ENCODE measurements at regions not wholly inside any gene's neighbourhood (a gene's known extent, or its start where the extent isn't known, plus 50 kb on each side); places are given as distances from the start of the nearest gene placed in this dataset.
A peak's percentile ranks its signal among the peaks of the same experiment; 100 is the strongest.
"Not testable (repeated sequence)": the region's sequence is repeated elsewhere in the genome, so short reads cannot be mapped to it uniquely, and the experiment has no call there.

GRCh38 chr10:114716811-114717404 is 58.8 kb upstream of the ABLIM1 start:
- no peak for DNase-seq (ENCODE audit: low read depth, low spot score)

DNA sequence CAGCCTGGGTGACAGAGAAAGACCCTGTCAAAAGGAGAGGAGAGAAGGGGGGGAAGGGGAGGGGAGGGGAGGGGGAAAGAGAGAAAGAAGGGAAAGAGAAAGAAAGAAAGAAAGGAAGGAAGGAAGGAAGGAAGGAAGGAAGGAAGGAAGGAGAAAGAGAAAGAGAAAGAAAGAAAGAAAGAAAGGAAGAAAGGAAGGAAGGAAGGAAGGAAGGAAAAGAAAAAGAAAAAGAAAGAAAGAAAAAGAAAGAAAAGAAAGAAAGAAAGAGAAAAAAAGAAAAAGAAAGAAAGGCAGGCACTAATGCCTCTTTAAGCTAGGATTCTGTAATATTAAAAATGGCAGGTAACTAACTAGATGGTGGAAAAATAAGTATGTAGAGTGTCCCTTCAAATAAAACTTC is 59.8 kb upstream of the ABLIM1 start:
- H3K36me3 ChIP-seq (ENCODE audit: insufficient read depth, low read length); H3K27ac ChIP-seq; H3K4me3 ChIP-seq; DNase-seq (ENCODE audit: low read depth, low spot score); H3K9ac ChIP-seq (ENCODE audit: insufficient read length); H3K9me3 ChIP-seq (ENCODE audit: low read depth, low read length): not testable (repeated sequence)

More at GRCh38 chr10:114716811-114717404, 58.8 kb upstream of the ABLIM1 start:
- Histone ChIP-seq H3K27ac (no peak overlapping the region), H3K4me3 (no peak overlapping the region), H3K9ac (ENCODE audit: insufficient read length) (no peak overlapping the region), H3K36me3 (ENCODE audit: insufficient read depth, low read length) (no peaks in the 10 kb centered on the region), H3K9me3 (ENCODE audit: low read depth, low read length) (no peaks in the 10 kb centered on the region)
- TF ChIP-seq EZH2 (IDR thresholded peaks at IDR 0.05) (no peak), POLR2AphosphoS5 (IDR thresholded peaks at IDR 0.05; ENCODE audit: borderline replicate concordance, low read depth, low read length) (no peak), FOXP2 (optimal IDR thresholded peaks at IDR 0.05; ENCODE audit: control extremely low read depth, extremely low read length, insufficient read depth) (no peak)

- H3K9ac ChIP-seq (ENCODE audit: insufficient read length), result no peak overlapping the region
- no peak for TF ChIP-seq FOXP2 (optimal IDR thresholded peaks at IDR 0.05; ENCODE audit: control extremely low read depth, extremely low read length, insufficient read depth)
- no peak for TF ChIP-seq EZH2 (IDR thresholded peaks at IDR 0.05)
- no peak for TF ChIP-seq POLR2AphosphoS5 (IDR thresholded peaks at IDR 0.05; ENCODE audit: borderline replicate concordance, low read depth, low read length)
- H3K36me3 ChIP-seq (ENCODE audit: insufficient read depth, low read length), result no peaks in the 10 kb centered on the region
- H3K4me3 ChIP-seq, result no peak overlapping the region
- peak overlapping the region; percentile 42; the same call in 1 of the 2 replicates for H3K27ac ChIP-seq
- no peaks in the 10 kb centered on the region for H3K9me3 ChIP-seq (ENCODE audit: low read depth, low read length)
- no peak for DNase-seq (ENCODE audit: low read depth, low spot score)
Observed at GRCh38 chr10:114718374-114718773, 60.3 kb upstream of the ABLIM1 start.

DNA sequence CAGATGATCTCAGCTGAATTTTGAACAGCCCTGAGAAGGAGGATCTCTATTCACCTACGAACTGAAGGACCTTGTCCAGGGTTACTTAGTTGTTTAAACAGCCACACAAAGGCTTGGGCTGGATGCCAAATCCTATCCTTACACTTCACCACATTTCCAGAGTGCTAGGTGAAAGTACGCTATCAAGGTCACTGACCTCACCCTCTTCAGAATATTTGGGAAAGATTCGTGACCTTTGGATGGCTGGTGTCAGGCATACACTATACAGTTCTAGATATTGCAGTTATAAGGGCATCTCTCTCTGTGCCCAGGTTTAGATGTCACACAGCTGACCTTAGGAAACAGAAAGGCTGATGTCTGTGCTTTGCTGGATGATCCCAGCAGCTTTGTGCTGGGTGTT is 61.2 kb upstream of the ABLIM1 start:
- no peak overlapping the region for H3K9ac ChIP-seq (ENCODE audit: insufficient read length)
- no peak for DNase-seq (ENCODE audit: low read depth, low spot score)
- no peaks in the 10 kb centered on the region for H3K36me3 ChIP-seq (ENCODE audit: insufficient read depth, low read length)
- no peaks in the 10 kb centered on the region for H3K9me3 ChIP-seq (ENCODE audit: low read depth, low read length)
- TF ChIP-seq POLR2AphosphoS5 (IDR thresholded peaks at IDR 0.05; ENCODE audit: borderline replicate concordance, low read depth, low read length) (no peak), EZH2 (IDR thresholded peaks at IDR 0.05) (no peak), FOXP2 (optimal IDR thresholded peaks at IDR 0.05; ENCODE audit: control extremely low read depth, extremely low read length, insufficient read depth) (no peak)
- no peak overlapping the region for H3K27ac ChIP-seq
- H3K4me3 ChIP-seq, result no peak overlapping the region

GRCh38 chr10:114720023-114720422 is 61.9 kb upstream of the ABLIM1 start:
- not testable (repeated sequence) for H3K9ac ChIP-seq (ENCODE audit: insufficient read length); DNase-seq (ENCODE audit: low read depth, low spot score); H3K9me3 ChIP-seq (ENCODE audit: low read depth, low read length); H3K4me3 ChIP-seq; H3K36me3 ChIP-seq (ENCODE audit: insufficient read depth, low read length); H3K27ac ChIP-seq

- TF ChIP-seq POLR2AphosphoS5 (IDR thresholded peaks at IDR 0.05; ENCODE audit: borderline replicate concordance, low read depth, low read length) (no peak), FOXP2 (optimal IDR thresholded peaks at IDR 0.05; ENCODE audit: control extremely low read depth, extremely low read length, insufficient read depth) (no peak), EZH2 (IDR thresholded peaks at IDR 0.05) (no peak)
- H3K4me3 ChIP-seq, result no peak overlapping the region
Observed at GRCh38 chr10:114720685-114721278, 62.7 kb upstream of the ABLIM1 start.

GRCh38 chr10:114722136-114722535 is 64.1 kb upstream of the ABLIM1 start:
- not testable (repeated sequence) for H3K9me3 ChIP-seq (ENCODE audit: low read depth, low read length); H3K27ac ChIP-seq; H3K4me3 ChIP-seq; H3K9ac ChIP-seq (ENCODE audit: insufficient read length); DNase-seq (ENCODE audit: low read depth, low spot score); H3K36me3 ChIP-seq (ENCODE audit: insufficient read depth, low read length)

More at GRCh38 chr10:114720685-114721278, 62.7 kb upstream of the ABLIM1 start:
- Histone ChIP-seq H3K27ac (no peak overlapping the region), H3K36me3 (ENCODE audit: insufficient read depth, low read length) (no peaks in the 10 kb centered on the region), H3K9me3 (ENCODE audit: low read depth, low read length) (no peaks in the 10 kb centered on the region), H3K9ac (ENCODE audit: insufficient read length) (no peak overlapping the region)
- no peak for DNase-seq (ENCODE audit: low read depth, low spot score)

DNA sequence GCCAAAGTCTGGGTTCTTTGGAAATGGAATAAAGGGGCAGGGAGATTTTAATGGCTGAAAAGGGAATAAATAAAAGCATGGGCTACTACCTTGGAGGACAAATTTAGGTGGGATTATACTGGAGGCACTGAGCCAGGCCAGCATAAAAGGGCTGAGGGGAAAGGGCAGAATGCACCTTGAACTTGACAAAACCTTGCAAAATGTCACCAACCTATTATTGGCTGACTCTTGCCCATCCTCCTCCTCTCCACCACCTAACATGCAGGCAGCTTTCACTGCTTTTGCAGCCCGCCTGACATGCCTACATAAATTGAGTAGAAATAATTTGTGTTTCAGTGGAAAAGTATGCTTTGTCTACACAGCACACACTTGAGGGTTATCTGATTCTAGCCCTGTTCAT is 65.3 kb upstream of the ABLIM1 start:
- Histone ChIP-seq H3K9me3 (ENCODE audit: low read depth, low read length) (no peaks in the 10 kb centered on the region), H3K9ac (ENCODE audit: insufficient read length) (no peak overlapping the region), H3K36me3 (ENCODE audit: insufficient read depth, low read length) (no peaks in the 10 kb centered on the region), H3K27ac (no peak overlapping the region), H3K4me3 (no peak overlapping the region)
- TF ChIP-seq POLR2AphosphoS5 (IDR thresholded peaks at IDR 0.05; ENCODE audit: borderline replicate concordance, low read depth, low read length), result no peak
- no peak for TF ChIP-seq FOXP2 (optimal IDR thresholded peaks at IDR 0.05; ENCODE audit: control extremely low read depth, extremely low read length, insufficient read depth)
- no peak for TF ChIP-seq EZH2 (IDR thresholded peaks at IDR 0.05)
- no peak for DNase-seq (ENCODE audit: low read depth, low spot score)

GRCh38 chr10:114723991-114724715 is 66.1 kb upstream of the ABLIM1 start:
- no peak overlapping the region for H3K4me3 ChIP-seq
- H3K27ac ChIP-seq, result no peak overlapping the region
- no peak for DNase-seq (ENCODE audit: low read depth, low spot score)
- TF ChIP-seq EZH2 (IDR thresholded peaks at IDR 0.05) (no peak), FOXP2 (optimal IDR thresholded peaks at IDR 0.05; ENCODE audit: control extremely low read depth, extremely low read length, insufficient read depth) (no peak), POLR2AphosphoS5 (IDR thresholded peaks at IDR 0.05; ENCODE audit: borderline replicate concordance, low read depth, low read length) (no peak)
- no peaks in the 10 kb centered on the region for H3K9me3 ChIP-seq (ENCODE audit: low read depth, low read length)
- no peak overlapping the region for H3K9ac ChIP-seq (ENCODE audit: insufficient read length)
- H3K36me3 ChIP-seq (ENCODE audit: insufficient read depth, low read length), result no peaks in the 10 kb centered on the region
